Ishikawa (cell line): ENCODE measurements at regions not wholly inside any gene's neighbourhood (a gene's known extent, or its start where the extent isn't known, plus 50 kb on each side); places are given as distances from the start of the nearest gene placed in this dataset.
A peak's percentile ranks its signal among the peaks of the same experiment; 100 is the strongest.

Experiments used
- CEBPB ChIP-seq: IDR thresholded peaks from 2 replicates; pipeline ENCODE4 v1.6.1; 2012
- CREB1 ChIP-seq: IDR thresholded peaks from 2 replicates; pipeline ENCODE4 v1.6.1; 2012; ENCODE audit warnings: low read depth
- EGR1 ChIP-seq: IDR thresholded peaks from 2 replicates; pipeline ENCODE4 v1.6.1; 2012
- EP300 ChIP-seq: IDR thresholded peaks from 2 replicates; pipeline ENCODE4 v1.6.1; 2012; ENCODE audit warnings: borderline replicate concordance
- FOXM1 ChIP-seq: IDR thresholded peaks from 2 replicates; pipeline ENCODE4 v1.6.1; 2012; ENCODE audit warnings: low read depth, borderline replicate concordance
- MAX ChIP-seq: IDR thresholded peaks from 2 replicates; pipeline ENCODE4 v1.6.1; 2012
- NFIC ChIP-seq: IDR thresholded peaks from 2 replicates; pipeline ENCODE4 v1.6.1; 2012
- RAD21 ChIP-seq: IDR thresholded peaks from 2 replicates; pipeline ENCODE4 v1.6.1; 2012; ENCODE audit warnings: low read depth
- REST ChIP-seq: IDR thresholded peaks from 2 replicates; pipeline ENCODE4 v1.6.1; 2012; ENCODE audit warnings: low read depth, mild to moderate bottlenecking
- TAF1 ChIP-seq: IDR thresholded peaks from 2 replicates; pipeline ENCODE4 v1.6.1; 2012; ENCODE audit warnings: low read depth, mild to moderate bottlenecking
- TCF12 ChIP-seq: IDR thresholded peaks from 2 replicates; pipeline ENCODE4 v1.6.1; 2012; ENCODE audit warnings: low read depth
- TEAD4 ChIP-seq: IDR thresholded peaks from 2 replicates; pipeline ENCODE4 v1.6.1; 2012
- USF1 ChIP-seq: IDR thresholded peaks from 2 replicates; pipeline ENCODE4 v1.6.1; 2012
- YY1 ChIP-seq: IDR thresholded peaks from 2 replicates; pipeline ENCODE4 v1.6.1; 2012; ENCODE audit warnings: low read depth
- ZBTB7A ChIP-seq: IDR thresholded peaks from 2 replicates; pipeline ENCODE4 v1.6.1; 2012; ENCODE audit warnings: low read depth

- TF ChIP-seq TCF12 (no peak), NFIC (no peak), USF1 (no peak), YY1 (no peak), CREB1 (no peak), MAX (no peak), EP300 (no peak), TAF1 (no peak), EGR1 (no peak), CEBPB (no peak), TEAD4 (no peak), RAD21 (no peak), REST (no peak), ZBTB7A (no peak)
Observed at GRCh38 chr7:119196183-119196582, 971.7 kb downstream of the ANKRD7 start.

GRCh38 chr7:119197172-119197876 lies 972.8 kb downstream of the ANKRD7 start:
- TF ChIP-seq FOXM1 (no peak), RAD21 (no peak), REST (no peak), ZBTB7A (no peak), TEAD4 (no peak), TAF1 (no peak), YY1 (no peak)

- TF ChIP-seq NFIC (no peak), RAD21 (peak; percentile 56)
Observed at GRCh38 chr7:119197877-119198527, 973.5 kb downstream of the ANKRD7 start.

- TF ChIP-seq EGR1 = no peak
- no peak for TF ChIP-seq FOXM1
- no peak for TF ChIP-seq CEBPB
- no peak for TF ChIP-seq TEAD4
- no peak for TF ChIP-seq EP300
- no peak for TF ChIP-seq ZBTB7A
- TF ChIP-seq CREB1 = no peak
- no peak for TF ChIP-seq TCF12
- TF ChIP-seq YY1 = no peak
- no peak for TF ChIP-seq USF1
- no peak for TF ChIP-seq MAX
- TF ChIP-seq REST = no peak
- no peak for TF ChIP-seq NFIC
- TF ChIP-seq RAD21 = no peak
Observed at GRCh38 chr7:119219663-119220062, 995.2 kb downstream of the ANKRD7 start.
